ENCODE measurements at regions not wholly inside any gene's neighbourhood (a gene's known extent, or its start where the extent isn't known, plus 50 kb on each side); places are given as distances from the start of the nearest gene placed in this dataset.

- no peak for TF ChIP-seq CTCF (IDR thresholded peaks at IDR 0.05)
- no peak for DNase-seq (ENCODE audit: low spot score)
- H3K9me3 ChIP-seq = no peaks in the 10 kb centered on the region
Measured at GRCh38 chr11:29211202-29211601, 805.6 kb downstream of the KCNA4 start.

GRCh38 chr11:29210426-29210825 is 806.4 kb downstream of the KCNA4 start:
- Histone ChIP-seq H3K4me1 (no peaks in the 10 kb centered on the region), H3K27ac (no peak overlapping the region), H3K4me3 (no peak overlapping the region), H3K36me3 (no peaks in the 10 kb centered on the region), H3K27me3 (no peaks in the 10 kb centered on the region), H3K9me3 (no peaks in the 10 kb centered on the region)
- TF ChIP-seq CTCF (IDR thresholded peaks at IDR 0.05) = no peak
- DNase-seq (ENCODE audit: low spot score) = no peak

More at GRCh38 chr11:29211202-29211601, 805.6 kb downstream of the KCNA4 start:
- Histone ChIP-seq H3K27me3 (no peaks in the 10 kb centered on the region), H3K4me1 (no peaks in the 10 kb centered on the region), H3K4me3 (no peak overlapping the region), H3K36me3 (no peaks in the 10 kb centered on the region), H3K27ac (no peak overlapping the region)

- no peaks in the 10 kb centered on the region for H3K4me1 ChIP-seq
- no peak overlapping the region for H3K27ac ChIP-seq
- H3K36me3 ChIP-seq = no peaks in the 10 kb centered on the region
- TF ChIP-seq CTCF (IDR thresholded peaks at IDR 0.05) = no peak
- H3K9me3 ChIP-seq = no peaks in the 10 kb centered on the region
- H3K4me3 ChIP-seq = no peak overlapping the region
- DNase-seq (ENCODE audit: low spot score) = no peak
- no peaks in the 10 kb centered on the region for H3K27me3 ChIP-seq
Measured at GRCh38 chr11:29208117-29208516, 808.7 kb downstream of the KCNA4 start.

- no peaks in the 10 kb centered on the region for H3K9me3 ChIP-seq
- H3K4me1 ChIP-seq = no peaks in the 10 kb centered on the region
- H3K27me3 ChIP-seq = no peaks in the 10 kb centered on the region
- H3K36me3 ChIP-seq = no peaks in the 10 kb centered on the region
- no peak for DNase-seq (ENCODE audit: low spot score)
- TF ChIP-seq CTCF (IDR thresholded peaks at IDR 0.05) = no peak
- H3K4me3 ChIP-seq = no peak overlapping the region
- no peak overlapping the region for H3K27ac ChIP-seq
Measured at GRCh38 chr11:29200791-29201562, 815.9 kb downstream of the KCNA4 start.

GRCh38 chr11:29190313-29190712 is 826.5 kb downstream of the KCNA4 start:
- Histone ChIP-seq H3K27ac (no peak overlapping the region), H3K4me1 (no peaks in the 10 kb centered on the region), H3K4me3 (no peak overlapping the region), H3K27me3 (no peaks in the 10 kb centered on the region), H3K9me3 (no peaks in the 10 kb centered on the region), H3K36me3 (no peaks in the 10 kb centered on the region)
- no peak for TF ChIP-seq CTCF (IDR thresholded peaks at IDR 0.05)
- DNase-seq (ENCODE audit: low spot score) = no peak

- Histone ChIP-seq H3K27ac (no peak overlapping the region), H3K4me1 (no peaks in the 10 kb centered on the region), H3K27me3 (no peaks in the 10 kb centered on the region), H3K36me3 (no peaks in the 10 kb centered on the region), H3K4me3 (no peak overlapping the region), H3K9me3 (no peaks in the 10 kb centered on the region)
- no peak for TF ChIP-seq CTCF (IDR thresholded peaks at IDR 0.05)
- no peak for DNase-seq (ENCODE audit: low spot score)
Measured at GRCh38 chr11:29187215-29187614, 829.6 kb downstream of the KCNA4 start.

Data from right atrium auricular region (tissue), 2 donors.